GM19452 (cell line): ENCODE measurements at regions not wholly inside any gene's neighbourhood (a gene's known extent, or its start where the extent isn't known, plus 50 kb on each side); places are given as distances from the start of the nearest gene placed in this dataset.

ENCODE experiments used
- ATAC-seq: cut with Tn5 transposase; IDR thresholded peaks from one replicate; pipeline ENCODE4 v1.9.1; 2021; ENCODE audit not compliant: unreplicated experiment

- no peak for ATAC-seq
These were observed 127.7 kb upstream of the PDGFD start for GRCh38 chr11:104291646-104292045.

DNA sequence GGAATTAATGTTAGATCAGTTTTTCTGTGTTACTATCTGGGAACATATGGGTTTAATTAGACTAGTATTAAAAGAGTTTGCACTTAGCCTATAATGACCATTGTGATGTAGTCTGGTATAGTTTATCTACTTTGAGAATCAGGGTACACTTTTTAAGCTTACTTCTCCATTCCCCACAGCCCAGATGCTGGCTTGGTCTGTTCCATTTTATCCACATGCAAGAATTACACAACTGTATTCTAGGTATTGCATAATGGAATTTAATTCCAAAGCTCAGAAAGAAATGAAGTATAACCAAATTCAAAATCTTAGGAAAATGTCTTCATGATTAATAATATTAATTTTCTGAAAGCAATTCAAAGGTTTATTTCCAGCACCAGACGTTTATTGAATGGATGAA lies 122.2 kb upstream of the PDGFD start:
- no peak for ATAC-seq

DNA sequence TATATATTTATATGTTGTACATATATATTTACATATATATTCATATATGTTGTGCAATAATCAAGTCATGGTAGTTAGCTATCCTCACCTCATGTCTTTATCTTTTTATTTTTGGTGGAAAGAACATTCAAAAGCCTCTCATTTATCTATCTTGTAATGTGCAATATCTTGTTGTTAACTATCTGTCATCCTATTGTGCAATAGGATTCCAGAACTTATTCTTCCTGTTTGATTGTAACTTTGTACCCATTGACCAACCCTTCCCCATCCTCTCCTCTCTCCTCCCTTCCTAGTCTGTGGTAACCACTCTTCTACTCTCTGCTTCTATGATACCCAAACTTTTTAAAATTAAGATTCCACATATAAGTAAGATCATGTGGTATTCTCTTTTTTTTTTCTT lies 115.6 kb upstream of the PDGFD start:
- no peak for ATAC-seq

DNA sequence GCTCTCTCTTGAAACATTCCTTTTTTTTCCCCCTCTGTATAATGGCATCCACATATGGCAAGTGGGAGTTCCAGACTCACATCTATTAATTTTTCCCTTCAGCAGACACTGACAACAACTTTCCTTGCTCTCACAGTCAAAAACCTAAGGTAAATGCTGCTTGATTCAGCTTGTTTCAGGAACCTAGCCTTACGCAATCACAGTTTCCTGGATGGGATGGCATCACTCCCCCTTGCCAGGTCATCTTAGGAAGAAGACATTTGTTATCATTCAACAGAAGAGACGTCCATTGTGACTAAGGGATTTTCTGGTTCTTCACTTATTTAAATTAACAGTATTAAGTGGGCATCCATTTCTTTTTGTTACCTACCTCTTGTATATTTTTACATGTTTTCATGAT lies 112.0 kb upstream of the PDGFD start:
- no peak for ATAC-seq

DNA sequence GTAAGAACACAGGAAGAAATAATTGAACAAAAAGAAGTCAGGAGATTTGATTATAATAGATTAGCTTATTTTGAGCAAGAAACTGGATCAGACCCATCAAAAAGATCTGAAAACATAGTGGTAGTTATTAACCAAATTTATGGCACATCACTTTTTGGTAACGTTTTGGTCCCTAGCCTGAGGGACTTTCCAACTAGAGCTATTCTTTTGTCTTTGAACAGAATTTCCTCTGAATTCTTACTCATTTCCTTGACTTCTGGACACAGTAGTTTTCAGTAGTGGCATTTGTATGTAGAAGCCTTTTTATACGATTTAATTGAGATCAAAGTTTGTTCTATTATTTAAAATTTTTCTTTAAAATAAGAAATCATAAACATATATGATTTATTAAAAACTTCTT lies 96.5 kb upstream of the PDGFD start:
- no peak for ATAC-seq

GRCh38 chr11:104259121-104259610 lies 95.2 kb upstream of the PDGFD start:
- no peak for ATAC-seq

- no peak for ATAC-seq
These were observed 92.6 kb upstream of the PDGFD start for GRCh38 chr11:104256525-104256924.

GRCh38 chr11:104254347-104254746 lies 90.4 kb upstream of the PDGFD start:
- ATAC-seq: no peak

GRCh38 chr11:104246590-104246989 lies 82.6 kb upstream of the PDGFD start:
- no peak for ATAC-seq

DNA sequence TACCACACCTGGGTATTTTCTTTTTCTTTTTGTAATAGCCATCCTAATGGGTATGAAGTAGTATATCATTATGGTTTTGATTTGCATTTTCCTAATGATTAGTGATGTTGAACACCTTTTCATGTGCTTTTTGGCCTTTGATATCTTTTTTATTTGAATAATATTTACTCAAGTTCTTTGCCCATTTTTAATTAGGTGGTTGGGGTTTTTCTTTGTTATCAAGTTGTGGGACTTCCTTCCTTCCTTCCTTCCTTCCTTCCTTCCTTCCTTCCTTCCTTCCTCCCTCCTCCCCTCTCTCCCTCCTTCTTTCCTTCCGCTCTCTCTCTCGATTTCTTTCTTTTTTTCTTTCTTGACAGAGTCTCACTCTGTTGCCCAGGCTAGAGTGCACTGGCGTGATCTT lies 75.0 kb upstream of the PDGFD start:
- ATAC-seq: no peak

DNA sequence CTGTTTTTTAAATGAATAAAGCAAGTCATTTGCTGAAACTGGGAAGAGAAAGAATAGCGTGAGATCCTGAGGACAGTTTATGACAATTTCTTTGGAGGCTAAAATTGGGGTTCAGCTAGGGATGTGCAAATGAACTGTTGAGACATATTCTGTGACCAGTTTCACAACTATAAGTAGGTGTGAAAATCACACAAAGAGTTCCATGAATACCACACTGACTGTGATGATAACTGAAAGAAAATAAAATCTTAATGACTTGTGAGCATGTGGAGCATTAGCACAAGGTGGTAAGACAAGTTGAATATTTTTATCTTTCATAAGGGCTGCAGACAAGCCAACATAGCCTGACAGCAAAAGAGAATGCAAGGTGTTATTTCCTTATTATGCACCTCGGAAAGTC lies 61.1 kb upstream of the PDGFD start:
- ATAC-seq: no peak

- ATAC-seq: no peak
These were observed 58.5 kb upstream of the PDGFD start for GRCh38 chr11:104222464-104222863.

DNA sequence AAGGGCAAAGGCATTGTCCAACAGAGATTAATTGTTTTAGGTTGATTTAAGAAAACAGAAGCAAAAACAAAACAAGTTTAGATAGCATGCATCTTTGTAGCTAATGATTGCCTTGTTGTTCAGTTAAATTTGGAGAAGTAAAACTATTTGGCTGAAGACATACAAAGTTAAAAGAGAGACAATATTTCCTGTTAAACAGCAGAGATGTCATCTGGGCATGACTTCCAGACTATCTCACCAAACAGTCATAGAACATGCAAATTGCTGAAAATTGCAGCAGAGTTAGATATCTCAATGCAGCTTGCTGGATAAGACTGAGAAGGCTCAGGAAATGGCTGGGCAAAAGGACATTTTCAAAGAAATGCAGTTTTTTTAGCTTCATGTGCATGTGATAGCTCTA lies 57.5 kb upstream of the PDGFD start:
- no peak for ATAC-seq

DNA sequence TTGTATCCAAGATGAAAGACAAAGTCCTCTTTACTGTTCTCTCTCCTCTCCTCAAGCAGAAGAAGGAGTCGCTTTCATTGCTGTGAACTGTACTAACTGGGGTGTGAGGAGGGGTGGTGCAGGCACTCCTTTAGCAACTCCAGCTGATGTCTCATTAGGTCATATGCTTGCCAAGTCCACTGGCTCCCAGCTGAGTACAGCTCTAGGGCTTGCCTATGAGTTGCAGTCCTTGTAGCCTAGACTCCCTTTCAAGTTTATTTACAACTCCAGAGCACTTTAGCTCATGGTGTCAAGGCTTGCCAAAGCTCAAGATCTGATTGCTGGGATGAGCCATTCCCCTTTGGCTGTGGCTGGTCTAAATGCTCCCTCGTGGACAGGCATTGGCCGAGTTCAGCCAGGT lies 55.1 kb upstream of the PDGFD start:
- no peak for ATAC-seq

DNA sequence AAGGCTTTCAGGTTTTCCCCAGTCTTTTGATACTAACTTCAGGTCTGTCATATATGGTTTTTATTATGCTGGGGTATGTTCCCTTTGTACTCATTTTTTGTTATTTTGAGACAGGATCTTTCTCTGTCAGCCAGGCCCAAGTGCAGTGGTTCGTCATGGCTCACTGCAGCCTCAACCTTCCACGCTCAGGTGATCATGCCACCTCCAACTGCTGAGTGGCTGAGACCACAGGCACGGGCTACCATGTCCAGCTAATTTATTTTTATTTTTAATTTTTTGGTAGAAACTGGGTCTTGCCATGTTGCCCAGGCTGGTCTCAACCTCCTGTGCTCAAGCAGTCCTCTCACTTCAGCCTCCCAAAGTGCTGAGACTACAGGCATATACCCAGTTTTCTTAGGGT lies 50.6 kb upstream of the PDGFD start:
- ATAC-seq: no peak
